Esophagus muscularis mucosa (tissue), 4 donors: ENCODE measurements at regions not wholly inside any gene's neighbourhood (a gene's known extent, or its start where the extent isn't known, plus 50 kb on each side); places are given as distances from the start of the nearest gene placed in this dataset.

Experiments used
- CTCF ChIP-seq, 3 experiments: fragments of 200-600 bp in 2 of 3; fragments of 450-650 bp in 1 of 3; sonication (generic) in 2 of 3; IDR thresholded peaks; one replicate each; pipeline ENCODE4 v1.5.1; 2017 to 2019; ENCODE audit warnings: antibody characterized with exemption in 3 of 3, mild to moderate bottlenecking in 2 of 3, moderate library complexity in 1 of 3
- EP300 ChIP-seq: sonication (generic); formaldehyde crosslinking; IDR thresholded peaks from one replicate; pipeline ENCODE4 v1.6.1; 2017; ENCODE audit warnings: antibody characterized with exemption
- POLR2A ChIP-seq: fragments of 450-650 bp; IDR thresholded peaks from one replicate; pipeline ENCODE4 v1.6.1; 2017; ENCODE audit warnings: antibody characterized with exemption, moderate library complexity, mild to moderate bottlenecking, low read depth
- POLR2AphosphoS5 ChIP-seq, 2 donors: sonication (generic); formaldehyde crosslinking; IDR thresholded peaks; one replicate each; pipeline ENCODE4 v1.6.1; 2017; ENCODE audit warnings: antibody characterized with exemption in 2 of 2

GRCh38 chr17:73856556-73856955, 212.3 kb upstream of the SDK2 start:
- TF ChIP-seq CTCF (IDR thresholded peaks at IDR 0.05): no peak
- no peak for TF ChIP-seq EP300
- no peak for TF ChIP-seq POLR2AphosphoS5 (IDR thresholded peaks at IDR 0.05)
- TF ChIP-seq POLR2A: no peak
